HG02759 (cell line): ENCODE measurements at regions not wholly inside any gene's neighbourhood (a gene's known extent, or its start where the extent isn't known, plus 50 kb on each side); places are given as distances from the start of the nearest gene placed in this dataset.

Experiments
- ATAC-seq: cut with Tn5 transposase; IDR thresholded peaks from one replicate; pipeline ENCODE4 v1.9.1; 2021; ENCODE audit warnings: mild to moderate bottlenecking, moderate library complexity; ENCODE audit not compliant: unreplicated experiment

DNA sequence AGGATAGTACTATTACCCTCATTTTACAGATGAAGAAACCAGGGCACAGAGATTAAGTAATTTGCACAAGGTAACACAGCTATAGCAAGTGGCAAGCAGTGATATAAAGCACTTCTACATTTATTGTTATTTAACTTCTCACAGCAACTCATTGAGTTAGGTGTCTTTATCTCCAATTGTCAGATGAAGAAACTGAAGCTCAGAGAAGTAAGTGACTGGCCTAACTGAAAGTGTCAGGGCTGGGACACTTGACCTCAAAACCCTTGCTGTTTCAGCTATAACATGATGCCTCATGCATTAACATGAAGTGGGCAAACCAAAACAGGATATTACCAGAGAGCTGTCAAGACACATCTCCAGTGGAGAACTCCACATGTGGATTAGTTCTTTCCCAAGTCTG is 65.8 kb upstream of the LEKR1 start:
- ATAC-seq = peak; percentile 89

- ATAC-seq = peak; percentile 12
These were observed 65.1 kb upstream of the LEKR1 start for GRCh38 chr3:156761007-156761406.

DNA sequence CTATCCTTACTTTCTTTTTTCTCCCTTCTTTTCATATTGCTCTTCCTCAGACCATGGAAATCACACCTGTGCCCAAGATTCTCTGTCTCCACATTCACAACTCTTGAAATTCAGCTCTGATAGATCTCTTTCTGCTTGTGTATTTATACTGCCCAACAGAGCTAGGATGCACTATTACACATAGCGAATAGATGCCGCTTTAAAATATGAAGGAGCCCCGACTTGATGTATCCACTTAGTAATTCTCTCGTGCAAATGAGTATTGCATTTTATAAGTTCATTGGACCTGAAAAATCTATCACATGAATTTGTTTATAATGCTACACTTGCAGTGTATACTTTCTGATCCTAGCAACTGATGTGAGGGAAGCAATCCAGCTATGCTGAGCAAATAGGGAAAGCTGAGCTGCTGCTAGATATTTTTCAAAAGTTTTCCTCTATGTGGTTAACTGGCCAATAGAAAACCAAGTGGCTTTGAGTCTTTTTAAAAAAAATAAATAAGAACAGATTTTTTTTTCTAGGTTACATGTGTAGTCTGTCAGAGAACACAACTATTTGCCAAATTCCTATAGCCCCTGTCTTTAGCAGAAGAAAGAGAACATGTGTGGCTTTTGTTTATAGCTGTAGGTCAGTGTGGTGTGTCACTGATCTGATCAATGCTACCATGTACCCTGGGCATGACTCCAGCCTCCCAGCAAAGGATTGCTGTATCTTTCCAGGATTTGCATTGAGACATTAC is 64.3 kb upstream of the LEKR1 start:
- no peak for ATAC-seq

DNA sequence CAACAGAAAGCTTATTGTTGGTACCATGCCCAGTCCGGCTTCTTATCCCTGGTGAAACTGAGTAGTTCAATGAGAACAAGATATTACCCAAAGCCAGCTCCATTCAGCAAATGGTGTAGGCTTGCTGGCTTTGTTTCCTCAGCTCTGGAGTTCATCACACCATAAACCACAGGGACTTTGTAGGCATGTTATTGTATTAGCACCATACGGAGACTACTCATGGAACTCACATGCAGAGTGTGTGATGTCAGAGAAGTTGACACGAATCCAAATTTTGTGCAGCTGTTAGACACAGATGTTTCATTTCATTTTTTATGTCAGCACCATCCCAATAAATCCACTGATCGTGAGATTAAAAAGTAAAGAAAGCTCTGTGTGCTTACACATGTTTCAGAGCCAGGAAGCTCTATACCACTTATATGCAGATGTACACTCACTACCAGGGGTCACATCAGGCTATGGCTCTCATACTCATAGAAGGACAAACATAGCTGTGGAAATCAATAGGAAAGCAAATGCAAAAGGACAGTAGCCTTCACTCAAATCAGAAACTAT is 63.4 kb upstream of the LEKR1 start:
- ATAC-seq = no peak

GRCh38 chr3:156763386-156763785 is 62.8 kb upstream of the LEKR1 start:
- ATAC-seq = no peak

- ATAC-seq = no peak
These were observed 62.0 kb upstream of the LEKR1 start for GRCh38 chr3:156763931-156764720.

DNA sequence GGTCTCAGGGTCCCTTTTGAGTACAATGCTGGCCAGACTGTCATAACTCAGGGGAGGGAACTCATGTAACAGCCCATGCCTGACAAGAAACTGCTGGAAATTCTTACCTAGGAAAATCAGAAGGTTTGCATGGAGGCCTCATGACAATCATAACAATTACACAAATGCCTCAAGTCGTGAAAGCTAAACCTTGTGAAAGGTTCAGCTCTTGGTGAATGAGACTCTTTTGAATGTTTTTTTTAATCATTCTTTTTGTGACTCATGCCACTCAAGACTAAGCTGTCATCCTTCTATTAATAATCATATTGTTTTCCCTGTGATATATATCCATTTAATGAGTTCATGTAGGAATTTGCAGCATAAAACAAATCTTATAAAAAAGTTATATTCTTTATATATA is 61.4 kb upstream of the LEKR1 start:
- ATAC-seq = no peak

DNA sequence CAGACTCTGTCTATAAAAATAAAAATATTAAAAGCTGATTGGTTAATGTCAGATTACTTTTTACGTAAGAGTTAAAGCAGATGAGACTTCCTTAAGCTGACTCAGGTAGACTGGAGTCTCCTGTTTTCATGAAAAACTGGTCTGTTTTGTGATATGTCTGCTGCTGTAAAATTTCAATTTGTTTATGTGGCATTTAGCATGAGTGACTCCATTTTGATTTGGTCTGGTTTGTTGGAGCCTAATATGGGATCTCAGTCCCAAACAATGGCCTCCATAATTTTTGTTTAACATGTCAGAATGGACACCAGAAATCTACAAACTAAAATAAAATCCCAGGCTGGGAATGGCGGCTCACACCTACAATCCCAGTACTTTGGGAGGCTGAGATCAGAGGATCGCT is 57.8 kb upstream of the LEKR1 start:
- no peak for ATAC-seq

DNA sequence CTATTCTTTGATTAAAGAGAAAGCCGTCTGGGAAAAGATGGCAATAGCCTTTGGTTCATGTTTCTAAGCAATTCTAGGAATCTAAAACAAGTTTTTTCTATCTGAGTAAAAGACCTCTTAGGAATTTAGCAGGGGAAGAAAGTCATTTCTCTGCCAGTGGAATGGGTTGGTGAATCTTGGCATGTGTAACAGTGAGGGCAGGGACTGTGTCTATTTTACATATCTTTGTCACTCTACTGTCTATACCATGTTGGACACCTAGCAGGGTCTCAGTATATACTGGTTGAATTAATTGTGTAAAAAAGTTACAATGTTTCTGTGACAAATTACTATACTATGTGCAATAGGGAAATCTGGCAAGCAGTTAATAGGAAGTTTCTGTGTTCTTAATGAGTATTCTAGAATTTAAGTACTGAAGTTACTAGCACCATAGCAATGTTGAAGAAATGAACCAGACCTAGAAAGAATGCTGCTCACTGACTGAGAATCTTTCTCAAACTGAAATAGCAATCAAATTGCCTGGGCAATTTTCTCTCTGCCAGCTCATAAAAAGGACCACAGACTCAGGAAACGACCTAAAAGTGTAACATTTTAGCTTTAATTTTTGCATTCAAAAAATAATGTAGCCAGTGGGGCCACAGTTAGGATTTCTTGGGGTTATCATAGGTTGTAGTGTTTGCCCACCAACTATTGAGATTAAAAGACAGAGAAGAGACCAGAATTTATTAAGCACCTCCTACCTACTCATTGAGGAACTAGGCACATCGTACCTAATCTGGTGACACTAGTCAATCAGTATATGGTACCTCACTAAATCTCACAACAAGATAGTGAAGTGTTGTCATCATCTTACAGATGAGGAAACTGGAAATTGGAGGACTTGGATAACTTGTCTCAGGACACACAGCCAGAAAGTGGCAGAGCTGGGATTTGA is 56.2 kb upstream of the LEKR1 start:
- no peak for ATAC-seq

GRCh38 chr3:156770699-156771414 is 55.3 kb upstream of the LEKR1 start:
- ATAC-seq = no peak

DNA sequence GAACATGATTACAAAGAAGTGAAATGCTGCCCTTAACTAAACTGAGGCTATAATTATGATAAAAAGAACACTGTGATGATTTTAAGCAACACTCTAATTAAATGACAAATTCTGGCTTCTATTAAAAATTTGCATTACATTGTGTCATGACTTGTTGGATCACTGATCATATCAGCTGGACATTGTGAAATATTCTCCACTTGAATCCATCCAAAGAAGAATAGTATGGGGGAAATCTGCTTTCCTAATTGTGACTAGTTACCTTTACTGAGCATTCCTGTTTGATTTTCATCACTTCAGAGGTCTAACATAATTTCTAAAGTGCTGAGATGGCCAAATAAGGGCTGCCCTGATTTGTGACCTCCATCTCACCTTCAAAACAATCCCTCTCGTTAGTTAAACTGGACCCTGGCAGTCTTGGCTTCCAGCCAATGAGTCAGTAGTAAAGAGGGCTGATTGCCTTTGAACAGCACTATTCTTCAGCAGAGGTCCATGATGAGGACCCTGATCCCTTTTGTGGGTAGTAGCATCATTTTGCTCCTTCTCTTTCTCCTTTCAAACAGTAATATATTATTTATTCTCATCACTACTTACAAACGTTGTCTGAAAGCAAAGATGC is 53.5 kb upstream of the LEKR1 start:
- no peak for ATAC-seq

DNA sequence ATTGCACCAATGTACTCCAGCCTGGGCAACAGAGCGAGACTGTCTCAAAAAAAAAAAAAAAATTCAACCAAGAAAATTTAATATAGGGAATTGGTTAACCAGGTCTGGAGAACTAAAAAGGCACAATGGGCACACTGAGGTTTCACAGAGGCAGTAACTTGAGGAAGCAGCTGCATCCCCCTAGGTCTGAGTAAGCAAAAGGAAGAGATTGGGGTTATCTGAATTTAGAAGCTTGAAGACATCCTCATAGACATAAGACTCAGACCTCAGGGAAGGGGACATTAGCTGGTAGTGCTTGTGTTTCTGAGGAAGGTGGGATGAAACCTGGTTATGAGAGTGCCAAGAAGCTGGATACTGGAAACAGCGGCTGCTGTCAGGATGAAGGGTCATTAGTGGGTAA is 50.1 kb upstream of the LEKR1 start:
- ATAC-seq = no peak
